Stimulated activated CD4-positive, alpha-beta T cell treated with anti-CD3 and anti-CD28 coated beads, TNF-alpha, amount 100 ng/mL, for 24 hours (primary cell): ENCODE measurements at regions not wholly inside any gene's neighbourhood (a gene's known extent, or its start where the extent isn't known, plus 50 kb on each side); places are given as distances from the start of the nearest gene placed in this dataset.
"Not testable (repeated sequence)": the region's sequence is repeated elsewhere in the genome, so short reads cannot be mapped to it uniquely, and the experiment has no call there.

ENCODE experiments used
- DNase-seq, 3 experiments: peaks; one replicate each; pipeline ENCODE4 v3.0.0-alpha.2; 2020; ENCODE audit warnings: low read depth in 3 of 3

- DNase-seq = no peak
These were observed 263.1 kb downstream of the CGGBP1 start for GRCh38 chr3:87795701-87796100.

GRCh38 chr3:87793337-87793877, 265.4 kb downstream of the CGGBP1 start:
- no peak for DNase-seq

- no peak for DNase-seq
These were observed 266.1 kb downstream of the CGGBP1 start, which contains the start of gene HTR1F for GRCh38 chr3:87792534-87793336. TSS of gene HTR1F (plus strand) at chr3:87792706.

- no peak for DNase-seq
These were observed 266.6 kb downstream of the CGGBP1 start for GRCh38 chr3:87792198-87792533.

GRCh38 chr3:87791248-87792027, 267.4 kb downstream of the CGGBP1 start:
- DNase-seq = no peak

- not testable (repeated sequence) for DNase-seq
These were observed 269.8 kb downstream of the CGGBP1 start for GRCh38 chr3:87789049-87789448.

GRCh38 chr3:87788516-87788915, 270.3 kb downstream of the CGGBP1 start:
- no peak for DNase-seq

- no peak for DNase-seq
These were observed 278.0 kb downstream of the CGGBP1 start for GRCh38 chr3:87780811-87781210.

- DNase-seq = no peak
These were observed 279.9 kb downstream of the CGGBP1 start for GRCh38 chr3:87778876-87779275.

- DNase-seq = peak in 2 of 3 experiments; percentile 8 to 10
These were observed 287.2 kb downstream of the CGGBP1 start for GRCh38 chr3:87771337-87772192.

GRCh38 chr3:87766721-87767120, 292.1 kb downstream of the CGGBP1 start:
- no peak for DNase-seq

GRCh38 chr3:87765256-87765655, 293.5 kb downstream of the CGGBP1 start:
- DNase-seq = no peak

- DNase-seq = no peak
These were observed 297.0 kb downstream of the CGGBP1 start for GRCh38 chr3:87761795-87762194.

GRCh38 chr3:87761341-87761740, 297.5 kb downstream of the CGGBP1 start:
- no peak for DNase-seq

GRCh38 chr3:87756616-87757015, 302.2 kb downstream of the CGGBP1 start:
- no peak for DNase-seq

GRCh38 chr3:87755852-87756251, 303.0 kb downstream of the CGGBP1 start:
- DNase-seq = no peak

- DNase-seq = no peak
These were observed 316.6 kb downstream of the CGGBP1 start for GRCh38 chr3:87742250-87742649.

- not testable (repeated sequence) for DNase-seq
These were observed 317.9 kb downstream of the CGGBP1 start for GRCh38 chr3:87740894-87741293.

GRCh38 chr3:87737817-87738216, 321.0 kb downstream of the CGGBP1 start:
- not testable (repeated sequence) for DNase-seq

- DNase-seq = no peak
These were observed 325.0 kb downstream of the CGGBP1 start for GRCh38 chr3:87733671-87734367.

GRCh38 chr3:87732294-87732693, 326.5 kb downstream of the CGGBP1 start:
- DNase-seq = no peak
